Breast epithelium (tissue), 3 donors: ENCODE measurements at regions not wholly inside any gene's neighbourhood (a gene's known extent, or its start where the extent isn't known, plus 50 kb on each side); places are given as distances from the start of the nearest gene placed in this dataset.

Experiments
- CTCF ChIP-seq, 3 donors: fragments of 450-650 bp; IDR thresholded peaks; one replicate each; pipeline ENCODE4 v1.5.1; 2016 to 2017; ENCODE audit warnings: antibody characterized with exemption in 3 of 3, mild to moderate bottlenecking in 3 of 3, moderate library complexity in 3 of 3
- POLR2A ChIP-seq: fragments of 450-650 bp; IDR thresholded peaks from one replicate; pipeline ENCODE4 v1.6.1; 2016; ENCODE audit warnings: antibody characterized with exemption, mild to moderate bottlenecking, moderate library complexity
- POLR2AphosphoS5 ChIP-seq, 3 donors: sonication (generic); formaldehyde crosslinking; IDR thresholded peaks; one replicate each; pipeline ENCODE4 v1.6.1; 2017; ENCODE audit warnings: antibody characterized with exemption in 3 of 3

- TF ChIP-seq CTCF (IDR thresholded peaks at IDR 0.05): no peak
- TF ChIP-seq POLR2A: no peak
- no peak for TF ChIP-seq POLR2AphosphoS5 (IDR thresholded peaks at IDR 0.05)
Measured at GRCh38 chr19:41505105-41505504, 62.1 kb downstream of the ERICH4 start.
